Stimulated activated CD4-positive, alpha-beta T cell treated with anti-CD3 and anti-CD28 coated beads, TNF-alpha, amount 100 ng/mL, for 24 hours (primary cell): ENCODE measurements at regions not wholly inside any gene's neighbourhood (a gene's known extent, or its start where the extent isn't known, plus 50 kb on each side); places are given as distances from the start of the nearest gene placed in this dataset.

Experiments used
- DNase-seq, 3 experiments: peaks; one replicate each; pipeline ENCODE4 v3.0.0-alpha.2; 2020; ENCODE audit warnings: low read depth in 3 of 3

DNA sequence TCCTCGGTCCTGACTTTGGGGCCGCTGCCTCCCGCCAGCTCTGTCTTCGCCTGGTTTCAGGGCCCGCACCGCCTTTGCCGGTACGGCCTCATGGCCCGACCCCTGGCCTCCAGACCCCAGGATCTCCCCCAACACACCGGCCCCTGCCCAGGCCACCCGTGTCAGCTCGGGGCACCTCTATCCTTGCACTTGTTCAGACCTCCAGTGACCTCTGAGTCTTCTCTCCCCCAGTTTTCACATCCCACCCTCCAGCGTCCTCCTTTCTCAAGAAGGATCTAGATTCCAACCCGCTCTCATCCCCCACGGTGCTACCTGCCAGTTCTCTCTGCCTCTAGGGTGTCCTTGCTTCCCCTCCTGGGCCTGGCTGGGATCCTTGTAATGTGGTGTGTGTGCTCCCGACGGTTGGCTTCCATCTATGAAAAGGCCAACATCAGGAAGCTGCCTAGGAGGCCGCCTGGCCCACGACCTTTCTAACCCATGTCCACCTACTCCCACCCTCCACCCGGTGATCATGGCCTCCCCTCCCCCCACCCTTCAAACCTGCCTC is 61.1 kb downstream of the SPATA31C2 start:
- DNase-seq = no peak

DNA sequence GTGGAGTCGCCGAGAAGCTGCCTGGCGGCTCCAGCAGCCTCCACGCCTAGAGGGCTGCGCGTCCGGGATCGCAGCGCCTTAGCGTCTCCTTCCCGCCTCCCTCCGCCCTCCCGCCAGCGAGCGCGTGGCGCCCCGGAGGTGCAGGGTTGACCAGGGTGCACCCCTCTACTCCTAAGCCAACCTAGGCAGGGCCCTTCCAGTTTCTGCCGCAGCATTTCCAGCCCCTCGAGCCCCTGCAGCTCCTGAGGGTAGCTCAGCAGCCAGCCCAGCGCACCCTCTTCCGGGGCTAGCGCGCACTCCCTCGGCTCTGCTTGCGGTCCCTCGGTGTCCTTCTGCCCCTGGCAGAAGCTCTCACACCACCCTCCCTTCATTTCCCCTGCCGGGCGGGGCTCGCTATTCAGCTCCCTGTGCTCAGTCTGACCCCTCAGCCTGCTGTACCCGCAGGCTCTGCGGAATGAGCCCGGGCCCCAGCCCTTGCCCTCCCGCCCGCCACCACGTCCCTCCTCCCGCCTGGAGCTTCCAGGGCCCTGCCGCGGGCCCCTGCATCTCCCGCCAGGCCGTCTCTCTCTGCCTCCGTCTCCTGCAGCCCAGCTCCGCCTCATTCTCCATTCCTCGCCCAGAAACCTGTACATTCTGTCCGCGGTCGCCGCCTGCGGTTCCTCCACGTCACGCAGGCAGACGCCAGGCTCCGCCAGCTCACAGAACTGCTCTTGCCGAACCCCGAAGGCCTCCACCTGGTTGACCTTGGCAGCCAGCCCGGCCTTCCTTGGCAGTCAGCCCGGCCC is 61.8 kb downstream of the SPATA31C2 start:
- DNase-seq = peak in 2 of 3 experiments; percentile 18 to 47

DNA sequence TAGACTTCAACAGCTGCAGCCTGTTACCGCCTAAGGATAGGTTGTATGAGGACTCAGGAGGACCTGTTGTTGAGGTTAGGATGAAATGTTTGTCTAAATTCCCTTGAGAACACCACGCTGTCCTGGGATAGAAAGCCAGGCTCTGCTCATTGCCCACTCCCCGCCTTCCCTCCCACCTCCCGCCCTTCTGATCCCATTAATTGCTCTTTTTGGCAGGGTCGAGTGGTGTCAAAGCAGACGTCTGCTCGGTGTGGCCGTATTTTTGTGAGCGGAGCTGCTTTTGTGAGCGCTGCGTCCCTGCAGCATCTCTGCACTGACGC is 62.3 kb downstream of the SPATA31C2 start:
- DNase-seq = no peak

DNA sequence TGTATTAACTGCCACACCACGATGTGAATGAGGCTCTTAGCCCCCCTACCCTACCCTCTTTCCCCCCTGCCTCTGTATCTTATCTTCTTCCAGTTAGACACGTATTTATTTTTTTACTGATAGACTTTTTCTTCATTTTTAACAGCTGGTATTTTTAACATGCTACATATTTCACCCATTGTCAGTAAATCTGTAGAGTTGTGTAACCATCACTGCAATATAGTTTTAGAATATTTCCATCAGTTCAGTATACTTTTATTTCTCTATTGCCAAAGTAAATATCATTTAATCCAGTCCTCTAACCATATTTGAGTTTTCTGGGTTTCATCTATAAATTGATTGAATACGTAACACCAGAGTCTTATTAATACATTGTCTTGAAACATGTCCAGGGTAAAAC is 62.8 kb downstream of the SPATA31C2 start:
- DNase-seq = no peak

DNA sequence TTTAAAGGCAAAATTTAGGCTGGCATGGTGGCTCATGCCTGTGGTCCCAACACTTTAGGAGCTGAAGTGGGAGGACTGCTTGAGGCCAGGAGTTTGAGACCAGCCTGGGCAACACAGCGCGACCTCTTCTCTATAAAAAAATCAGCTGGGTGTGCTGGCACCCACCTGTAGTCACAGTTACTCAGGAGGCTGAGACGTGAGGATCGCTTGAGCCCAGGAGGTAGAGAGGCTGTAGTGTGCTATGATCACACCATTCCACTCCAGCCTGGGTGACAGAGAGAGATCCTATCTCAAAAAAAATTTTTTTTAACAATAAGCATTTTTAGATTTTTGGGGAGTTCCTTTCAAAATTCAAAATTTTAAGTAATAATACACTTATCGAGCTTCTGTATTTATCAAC is 63.3 kb downstream of the SPATA31C2 start:
- DNase-seq = no peak

DNA sequence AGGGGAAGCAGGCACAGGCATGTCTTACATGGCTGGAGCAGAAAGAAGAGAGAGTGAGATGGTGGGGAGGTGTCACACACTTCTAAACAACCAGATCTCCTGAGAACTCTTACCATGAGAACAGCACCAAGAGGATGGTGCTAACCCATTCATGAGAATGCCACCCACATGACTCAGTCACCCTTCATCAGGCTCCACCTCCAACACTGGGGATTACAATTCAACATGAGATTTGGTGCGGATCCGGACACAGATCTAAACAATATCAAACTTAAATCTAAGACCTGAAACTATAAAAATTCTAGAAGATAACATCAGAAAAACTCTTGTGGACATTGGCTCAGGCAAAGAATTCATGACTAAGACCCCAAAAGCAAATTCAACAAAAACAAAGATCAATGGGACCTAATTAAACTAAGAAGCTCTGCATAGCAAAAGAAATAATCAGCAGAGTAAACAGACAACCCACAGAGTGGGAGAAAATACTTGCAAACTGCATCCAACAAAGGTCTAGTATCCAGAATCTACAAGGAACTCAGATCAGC is 65.4 kb downstream of the SPATA31C2 start:
- DNase-seq = no peak

DNA sequence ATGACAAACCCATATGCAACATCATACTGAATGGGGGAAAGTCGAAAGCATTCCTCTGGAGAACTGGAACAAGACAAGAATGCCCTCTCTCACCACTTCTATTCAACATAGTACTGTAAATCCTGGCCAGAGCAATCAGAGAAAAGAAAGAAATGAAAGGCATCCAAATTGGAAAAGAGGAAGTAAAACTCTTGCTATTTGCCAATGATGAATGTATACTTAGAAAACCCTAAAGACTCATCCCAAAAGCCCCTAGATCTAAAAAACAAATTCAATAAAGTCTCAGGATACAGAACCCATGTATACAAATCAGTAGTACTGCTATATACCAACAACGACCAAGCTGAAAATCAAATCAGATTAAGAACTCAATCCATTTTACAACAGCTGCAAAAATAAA is 66.9 kb downstream of the SPATA31C2 start:
- no peak for DNase-seq

DNA sequence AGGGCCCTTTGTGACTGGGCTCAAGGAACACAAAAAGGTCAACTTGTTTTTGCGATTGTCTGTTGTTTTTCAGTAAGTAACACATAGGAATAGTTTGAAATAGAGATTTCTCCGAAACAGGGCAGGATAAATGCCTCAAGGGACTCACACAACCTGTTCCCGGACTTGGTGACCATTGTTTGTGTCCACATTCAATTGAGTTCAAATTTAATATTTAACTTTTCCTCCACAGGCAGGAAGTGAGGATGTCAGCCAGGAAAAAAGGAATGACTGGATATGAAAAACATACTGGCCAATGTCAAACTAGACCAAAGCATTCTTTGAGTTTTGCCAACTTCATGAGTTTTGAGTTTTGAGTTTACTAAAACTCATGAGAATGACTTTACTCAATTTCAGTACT is 72.7 kb downstream of the SPATA31C2 start:
- DNase-seq = no peak

DNA sequence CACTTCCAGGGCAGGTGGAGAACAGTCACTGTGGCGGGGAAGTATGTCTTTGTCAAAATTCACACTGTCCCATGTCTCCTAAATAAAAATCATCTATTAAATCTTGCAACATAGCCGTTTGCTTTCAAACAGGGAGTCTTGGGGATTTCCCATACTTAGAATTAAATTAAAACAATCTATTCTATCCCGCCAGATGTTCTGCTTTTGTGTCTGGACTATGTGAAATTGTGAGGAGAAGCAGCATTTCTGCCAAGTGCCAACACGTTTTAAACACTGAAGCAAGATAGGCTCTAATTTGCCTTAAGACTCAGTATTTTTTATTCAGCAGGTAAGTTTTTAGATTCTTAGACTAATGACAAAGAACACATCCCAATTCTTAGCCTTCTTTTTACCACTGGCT is 73.7 kb downstream of the SPATA31C2 start:
- DNase-seq = no peak

DNA sequence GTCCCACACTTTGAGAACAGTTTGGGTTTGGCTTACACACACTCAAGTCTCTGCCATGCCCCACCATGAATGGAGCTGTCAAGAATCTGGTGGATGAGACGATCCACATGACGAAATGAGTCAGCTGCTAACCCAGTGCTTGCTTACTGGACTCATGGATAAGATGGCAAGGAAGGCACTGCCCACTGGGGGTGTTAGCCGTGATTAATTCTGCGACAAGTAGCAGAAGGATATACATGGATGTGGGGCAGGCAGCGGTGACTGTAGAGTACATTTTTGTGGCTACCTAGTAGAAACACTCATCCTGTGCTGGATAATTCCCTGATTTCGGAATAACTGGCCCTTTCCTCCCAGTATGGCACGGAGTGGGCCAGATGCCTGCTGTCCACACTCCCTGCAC is 77.5 kb downstream of the SPATA31C2 start:
- no peak for DNase-seq

DNA sequence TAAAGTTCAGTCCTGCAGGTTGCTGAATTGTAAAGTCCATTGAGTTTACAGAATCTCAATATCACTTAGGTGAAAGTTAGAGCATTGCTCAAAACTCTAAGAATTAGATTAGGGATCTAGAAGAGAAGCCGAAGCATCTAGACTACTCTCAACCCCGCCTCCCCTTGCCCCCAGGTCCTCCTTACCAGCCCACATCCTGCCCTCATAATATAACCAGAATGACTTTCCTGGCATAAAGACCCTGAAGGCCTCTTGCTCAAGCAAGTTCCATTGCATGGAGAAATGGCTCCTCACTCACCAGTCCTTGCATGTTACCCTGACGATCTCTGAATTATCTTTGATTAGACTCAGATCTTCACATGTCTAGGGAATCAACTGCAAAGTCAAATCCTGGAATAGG is 78.8 kb downstream of the SPATA31C2 start:
- DNase-seq = no peak

DNA sequence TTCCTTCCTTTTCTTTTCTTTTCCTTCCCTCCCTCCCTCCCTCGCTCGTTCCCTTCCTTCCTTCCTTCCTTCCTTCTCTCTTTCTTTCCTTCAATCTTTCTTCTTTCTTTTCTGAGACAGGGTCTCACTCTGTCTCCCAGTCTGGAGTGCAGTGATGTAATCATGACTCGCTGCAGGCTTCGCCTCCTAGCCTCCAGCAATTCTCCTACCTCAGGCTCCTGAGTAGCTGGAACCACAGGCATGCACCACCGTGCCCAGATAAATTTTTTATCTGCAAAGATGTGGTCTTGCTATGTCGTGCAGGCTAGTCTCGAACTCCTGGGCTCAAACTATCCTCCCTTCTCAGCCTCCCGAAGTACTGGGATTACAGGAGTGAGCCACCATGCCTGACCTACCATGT is 81.4 kb downstream of the SPATA31C2 start:
- DNase-seq = no peak

DNA sequence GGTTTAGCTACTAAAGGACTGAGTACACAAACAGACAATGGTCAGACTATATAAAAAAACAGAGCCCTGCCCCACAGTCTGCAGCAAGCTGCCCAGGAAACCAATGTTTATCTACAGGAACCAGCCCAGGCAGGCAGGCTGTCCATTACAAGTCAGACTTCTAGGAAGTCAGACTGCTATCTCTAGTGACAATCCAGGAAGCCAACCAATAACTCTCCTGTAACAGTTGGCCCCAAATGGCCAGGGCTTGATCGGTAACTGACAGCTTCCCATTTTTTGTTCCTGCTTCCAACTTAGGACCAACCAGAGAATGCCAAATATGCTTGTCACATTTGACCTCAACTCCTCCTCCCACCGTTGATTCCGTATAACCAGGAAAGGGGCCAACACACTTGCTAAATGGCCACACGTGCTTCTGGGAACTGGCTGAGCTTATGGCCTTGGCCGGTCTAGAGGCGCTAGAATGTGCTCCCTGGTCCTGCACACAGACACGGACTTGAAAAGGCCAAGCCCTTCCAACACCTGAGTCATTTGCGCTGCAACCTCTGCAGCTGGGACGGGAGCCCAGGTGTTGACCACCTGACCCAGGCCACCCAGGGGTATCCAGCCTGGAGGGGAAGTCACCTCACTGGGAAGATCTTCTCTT is 79.6 kb upstream of the CDK20 start:
- no peak for DNase-seq

DNA sequence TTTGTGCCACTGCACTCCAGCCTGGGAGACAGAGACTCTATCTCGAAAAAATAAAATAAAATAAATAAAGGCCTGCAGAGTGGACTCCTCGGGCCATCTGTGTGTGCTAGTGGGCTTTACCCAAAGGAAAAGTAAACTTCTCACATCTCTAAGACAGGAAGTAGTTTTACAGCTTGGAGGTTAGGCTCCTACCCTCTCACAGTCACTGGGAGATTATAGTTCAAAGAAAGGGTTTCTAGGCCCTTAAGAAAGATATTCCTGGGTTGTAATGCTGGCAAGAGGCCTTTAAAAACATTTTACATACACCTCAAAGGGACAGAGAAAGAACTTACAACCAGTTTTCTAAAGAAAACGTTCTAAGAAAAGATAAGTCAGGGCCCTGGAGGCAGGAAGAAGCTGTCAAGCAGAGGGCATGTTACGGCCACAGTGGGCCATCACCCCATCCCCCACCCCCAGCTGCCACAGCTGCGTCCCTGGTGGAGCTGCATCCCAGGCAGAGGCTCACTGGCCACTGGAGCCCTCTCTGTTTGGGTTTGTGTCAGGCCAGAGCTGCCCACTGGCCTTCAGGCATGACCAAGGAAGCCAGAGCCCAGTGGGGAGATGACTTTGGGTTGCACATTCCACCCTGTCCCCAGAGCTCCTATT is 78.1 kb upstream of the CDK20 start:
- DNase-seq = no peak

DNA sequence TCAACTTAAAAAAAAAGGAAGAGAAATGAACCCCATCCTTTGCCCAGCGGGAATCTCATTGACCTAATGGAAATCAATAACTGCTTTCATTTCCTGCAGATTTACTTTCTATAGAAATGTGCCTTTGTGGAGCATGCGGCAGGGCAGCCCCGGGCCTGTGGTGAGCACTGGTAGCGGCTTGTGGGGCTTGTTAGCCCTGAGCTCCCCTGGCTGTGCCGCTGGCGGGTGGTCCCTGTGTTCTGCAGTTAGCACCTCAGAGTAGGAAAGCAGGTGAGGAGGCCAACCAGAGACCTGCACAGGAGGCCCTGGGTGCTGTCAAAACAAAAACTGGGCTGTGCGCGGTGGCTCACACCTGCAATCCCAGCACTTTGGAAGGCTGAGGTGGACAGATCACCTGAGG is 76.8 kb upstream of the CDK20 start:
- no peak for DNase-seq

DNA sequence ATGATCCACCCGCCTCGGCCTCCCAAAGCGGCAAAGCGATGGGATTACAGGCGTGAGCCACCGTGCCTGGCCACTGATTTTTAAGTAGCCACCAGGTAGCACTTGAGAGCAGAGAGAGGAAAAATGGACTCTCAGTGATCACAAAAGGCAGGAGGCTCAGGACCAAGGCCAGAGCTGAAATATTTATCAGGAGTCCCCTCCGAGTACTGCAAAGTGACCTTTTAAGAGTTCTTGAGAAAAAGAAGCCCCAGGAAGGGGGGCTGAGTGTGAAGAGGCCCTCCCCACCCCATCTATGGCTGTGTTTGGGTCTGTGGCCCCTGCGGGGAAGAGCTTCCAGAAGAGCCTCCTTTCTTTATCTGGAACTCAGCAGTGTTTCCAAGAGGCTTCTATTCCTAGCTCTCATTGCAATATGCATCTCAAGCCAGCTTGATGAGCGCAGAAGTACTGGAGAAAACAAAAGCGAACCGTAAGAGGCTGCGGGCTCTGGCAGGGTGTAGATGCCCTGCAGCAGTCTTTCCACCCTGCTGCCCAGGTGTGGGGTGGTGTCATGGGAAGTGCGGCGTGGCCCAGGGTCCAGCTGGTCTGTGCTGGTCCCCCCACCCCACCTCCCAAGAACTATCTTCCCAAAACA is 75.5 kb upstream of the CDK20 start:
- no peak for DNase-seq

DNA sequence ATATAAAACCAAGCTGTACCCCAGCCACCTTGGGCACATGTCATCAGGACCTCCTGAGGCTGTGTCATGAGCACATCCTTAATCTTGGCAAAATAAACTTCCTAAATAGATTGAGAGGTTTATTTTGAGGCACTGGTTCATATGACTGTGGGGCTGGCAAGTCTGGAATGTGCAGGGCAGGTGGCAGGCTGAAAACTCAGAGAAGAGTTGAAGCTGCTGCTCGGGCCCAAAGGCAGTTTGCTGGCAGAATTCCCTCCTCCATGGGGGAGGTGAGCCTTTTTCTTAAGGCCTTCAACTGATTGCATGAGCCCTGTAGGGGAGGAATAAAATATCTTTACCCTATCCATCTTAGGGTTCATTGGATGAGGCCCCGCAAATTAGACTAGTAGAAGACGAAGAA is 72.2 kb upstream of the CDK20 start:
- no peak for DNase-seq

DNA sequence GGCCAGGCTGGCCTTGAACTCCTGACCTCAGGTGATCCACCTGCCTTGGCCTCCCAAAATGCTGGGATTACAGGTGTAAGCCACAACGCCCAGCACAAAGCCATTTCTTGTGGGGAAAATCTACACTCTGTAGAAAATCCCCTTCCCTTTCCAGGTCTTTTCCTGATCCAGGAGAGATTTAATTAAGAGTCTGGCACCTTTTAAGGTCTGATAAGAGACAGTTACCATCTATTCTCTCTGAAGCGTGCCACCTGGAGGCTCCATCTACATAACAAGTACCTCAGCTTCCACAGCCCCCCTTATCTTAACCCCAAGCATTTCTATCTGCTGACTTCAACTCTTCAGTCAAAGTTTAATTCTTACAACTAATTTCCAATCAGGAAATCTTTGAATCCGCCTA is 71.4 kb upstream of the CDK20 start:
- DNase-seq = no peak

DNA sequence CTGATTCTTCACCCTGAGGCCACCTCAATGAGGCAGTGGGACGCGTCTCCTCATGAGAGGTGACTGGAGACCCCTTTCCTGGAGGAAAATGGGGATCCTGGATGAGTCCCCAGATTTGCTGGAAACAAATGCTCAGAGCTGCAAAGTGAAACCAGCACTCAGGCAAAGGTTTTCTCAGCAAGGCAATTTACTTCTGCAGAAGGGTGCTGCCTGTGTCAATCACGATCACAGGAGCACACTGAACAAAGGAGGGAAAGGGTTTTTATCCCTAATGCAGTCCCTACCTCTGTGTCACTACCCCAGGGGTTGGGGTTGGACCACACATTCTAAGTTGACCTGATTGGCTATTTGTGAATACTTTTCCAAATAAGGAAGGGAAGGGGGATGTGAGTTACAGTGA is 69.9 kb upstream of the CDK20 start:
- DNase-seq = no peak

DNA sequence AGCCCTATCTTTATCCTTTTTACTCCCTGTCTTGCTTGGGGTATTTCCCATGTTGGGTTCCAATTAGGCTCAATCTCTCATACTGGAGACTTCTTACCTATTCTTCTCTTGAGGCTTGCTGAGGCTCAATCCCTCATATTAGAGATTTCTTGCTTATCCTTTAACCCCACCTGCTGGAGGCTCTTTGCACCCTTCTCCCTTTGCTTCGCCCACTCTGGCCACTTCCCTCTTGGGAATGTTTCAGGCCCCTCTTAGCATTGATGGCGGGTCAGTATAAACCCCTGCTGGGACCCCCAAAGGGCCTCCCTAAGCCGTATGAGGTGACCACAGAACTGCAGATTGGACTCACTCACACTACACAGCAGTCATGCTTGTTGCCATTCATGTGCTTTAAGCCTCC is 69.3 kb upstream of the CDK20 start:
- no peak for DNase-seq

DNA sequence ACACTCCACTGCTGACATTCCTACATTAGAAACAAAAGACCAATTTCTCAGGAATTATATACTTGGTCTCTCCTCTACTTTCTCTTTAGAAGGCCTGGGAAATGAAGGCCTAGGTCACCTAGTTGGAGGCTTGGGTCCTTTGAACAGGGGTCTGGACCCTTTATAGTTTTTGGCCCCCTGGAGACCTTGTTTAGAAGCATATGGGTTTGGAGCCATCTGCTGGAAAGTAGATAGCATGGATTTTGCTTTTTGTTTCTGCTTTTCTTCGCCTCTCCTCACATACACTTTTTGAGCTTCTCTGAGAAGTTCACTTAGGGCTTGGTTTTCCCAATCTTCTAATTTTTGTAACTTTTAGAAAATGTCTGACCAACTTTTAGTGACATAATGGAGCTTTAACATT is 67.1 kb upstream of the CDK20 start:
- no peak for DNase-seq

DNA sequence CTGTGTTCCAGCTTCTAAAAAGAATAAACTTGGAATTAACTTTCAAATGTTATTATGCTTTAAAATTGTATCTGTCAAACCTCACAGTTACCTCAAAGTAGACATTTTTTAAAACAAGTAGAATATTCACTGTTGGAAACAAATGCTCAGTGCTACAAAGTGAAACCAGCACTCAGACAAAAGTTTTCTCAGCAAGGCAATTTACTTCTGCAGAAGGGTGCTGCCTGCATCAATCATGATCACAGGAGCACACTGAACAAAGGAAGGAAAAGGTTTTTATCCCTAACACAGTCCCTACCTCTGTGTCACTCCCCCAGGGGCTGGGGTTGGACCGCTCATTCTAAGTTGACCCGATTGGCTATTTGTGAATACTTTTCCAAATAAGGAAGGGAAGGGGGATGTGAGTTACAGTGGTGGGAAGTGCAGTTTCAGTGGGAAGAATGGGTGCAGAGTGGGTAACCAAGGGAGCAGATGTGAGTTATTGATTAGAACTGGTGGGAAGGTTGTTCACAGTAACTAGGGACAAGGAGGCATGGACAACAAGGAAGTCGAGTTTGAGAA is 63.0 kb upstream of the CDK20 start:
- no peak for DNase-seq
